ENCODE measurements at regions not wholly inside any gene's neighbourhood (a gene's known extent, or its start where the extent isn't known, plus 50 kb on each side); places are given as distances from the start of the nearest gene placed in this dataset.

- H3K9ac ChIP-seq = no peak overlapping the region
- H3F3A ChIP-seq (replicated peaks; ENCODE audit: insufficient read depth) = no peaks in the 10 kb centered on the region
- no peaks in the 10 kb centered on the region for H3K79me2 ChIP-seq (ENCODE audit: insufficient read depth)
- H3K4me1 ChIP-seq (ENCODE audit: control insufficient read depth in 1 of 2, insufficient read depth in 2 of 2, low read depth in 1 of 2, low read length in 1 of 2) = no peaks in the 10 kb centered on the region
- no peaks in the 10 kb centered on the region for H3K27me3 ChIP-seq (ENCODE audit: insufficient read depth)
- no peak overlapping the region for H3K4me2 ChIP-seq
- no peak for DNase-seq
- no peak overlapping the region for H3K27ac ChIP-seq (ENCODE audit: low read depth in 2 of 2, low read length in 1 of 2)
- no peak overlapping the region for H2AFZ ChIP-seq (ENCODE audit: low read depth)
- no peaks in the 10 kb centered on the region for H3K36me3 ChIP-seq (replicated peaks in 1 of 2; ENCODE audit: control insufficient read depth in 1 of 2, insufficient read depth in 2 of 2, low read length in 1 of 2)
- ChIA-PET POLR2A (no interaction called here), CTCF (interaction anchor here (1.3 to 5.0 kb wide), 4 partner anchors 371 to 719 kb away, joined by 4 to 84 read pairs (median 26); no protein-coding TSS in a partner anchor)
- no peak overlapping the region for H3K4me3 ChIP-seq (ENCODE audit: low read depth in 2 of 2, low read length in 1 of 2)
- H4K20me1 ChIP-seq (ENCODE audit: insufficient read depth) = no peaks in the 10 kb centered on the region
- no peaks in the 10 kb centered on the region for H3K9me3 ChIP-seq
- no peak for TF ChIP-seq JUND (IDR thresholded peaks at IDR 0.05)
- TF ChIP-seq, protein P1, sequence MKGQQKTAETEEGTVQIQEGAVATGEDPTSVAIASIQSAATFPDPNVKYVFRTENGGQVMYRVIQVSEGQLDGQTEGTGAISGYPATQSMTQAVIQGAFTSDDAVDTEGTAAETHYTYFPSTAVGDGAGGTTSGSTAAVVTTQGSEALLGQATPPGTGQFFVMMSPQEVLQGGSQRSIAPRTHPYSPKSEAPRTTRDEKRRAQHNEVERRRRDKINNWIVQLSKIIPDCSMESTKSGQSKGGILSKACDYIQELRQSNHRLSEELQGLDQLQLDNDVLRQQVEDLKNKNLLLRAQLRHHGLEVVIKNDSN (IDR thresholded peaks at IDR 0.05; ENCODE audit: borderline replicate concordance, low read depth) = no peak
- no peak for TF ChIP-seq GABPA (IDR thresholded peaks at IDR 0.05; ENCODE audit: low read depth)
- no peak for TF ChIP-seq REST (IDR thresholded peaks at IDR 0.05; ENCODE audit: low read depth, low read length)
- TF ChIP-seq RXRA (IDR thresholded peaks at IDR 0.05; ENCODE audit: borderline replicate concordance, low read depth) = no peak
- TF ChIP-seq ELF1 (IDR thresholded peaks at IDR 0.05) = no peak
- TF ChIP-seq SMC3 (IDR thresholded peaks at IDR 0.05; ENCODE audit: low read depth, low read length) = no peak
- no peak for TF ChIP-seq FOXJ3 (CRISPR knock-in tag; IDR thresholded peaks at IDR 0.05)
- no peak for TF ChIP-seq YY1 (IDR thresholded peaks at IDR 0.05; ENCODE audit: low read depth)
- TF ChIP-seq MAX (IDR thresholded peaks at IDR 0.05; ENCODE audit: low read depth) = no peak
- no peak for TF ChIP-seq CHD2 (IDR thresholded peaks at IDR 0.05; ENCODE audit: low read length, partially characterized antibody)
- no peak for TF ChIP-seq EP300 (IDR thresholded peaks at IDR 0.05; ENCODE audit: borderline replicate concordance in 1 of 2, low read depth in 1 of 2, low read length in 1 of 2)
- 25% methylated on average over 9 of the region's 10 CpGs for WGBS (ENCODE audit: low lambda C conversion rate)
- H3K9me2 ChIP-seq = no peaks in the 10 kb centered on the region
Observed at GRCh38 chr2:49772299-49772970, 618.1 kb upstream of the FSHR start.

GRCh38 chr2:49770919-49771318 lies 616.6 kb upstream of the FSHR start:
- no peaks in the 10 kb centered on the region for H3K9me2 ChIP-seq
- H2AFZ ChIP-seq (ENCODE audit: low read depth) = no peak overlapping the region
- no peaks in the 10 kb centered on the region for H3K4me1 ChIP-seq (ENCODE audit: control insufficient read depth in 1 of 2, insufficient read depth in 2 of 2, low read depth in 1 of 2, low read length in 1 of 2)
- no peak overlapping the region for H3K9ac ChIP-seq
- WGBS (ENCODE audit: low lambda C conversion rate) = 17% methylated on average over 2 of the region's 4 CpGs
- H3K79me2 ChIP-seq (ENCODE audit: insufficient read depth) = no peaks in the 10 kb centered on the region
- DNase-seq = peak; percentile 35
- no peak overlapping the region for H3K4me2 ChIP-seq
- TF ChIP-seq SMC3 (IDR thresholded peaks at IDR 0.05; ENCODE audit: low read depth, low read length) (peak; percentile 78; the same call in 1 of the 2 replicates), ELF1 (IDR thresholded peaks at IDR 0.05) (no peak), RAD21 (IDR thresholded peaks at IDR 0.05; ENCODE audit: low read length) (peak; percentile 84), TEAD4 (IDR thresholded peaks at IDR 0.05; ENCODE audit: borderline replicate concordance, insufficient read depth) (no peak)
- TF ChIP-seq, protein P2, sequence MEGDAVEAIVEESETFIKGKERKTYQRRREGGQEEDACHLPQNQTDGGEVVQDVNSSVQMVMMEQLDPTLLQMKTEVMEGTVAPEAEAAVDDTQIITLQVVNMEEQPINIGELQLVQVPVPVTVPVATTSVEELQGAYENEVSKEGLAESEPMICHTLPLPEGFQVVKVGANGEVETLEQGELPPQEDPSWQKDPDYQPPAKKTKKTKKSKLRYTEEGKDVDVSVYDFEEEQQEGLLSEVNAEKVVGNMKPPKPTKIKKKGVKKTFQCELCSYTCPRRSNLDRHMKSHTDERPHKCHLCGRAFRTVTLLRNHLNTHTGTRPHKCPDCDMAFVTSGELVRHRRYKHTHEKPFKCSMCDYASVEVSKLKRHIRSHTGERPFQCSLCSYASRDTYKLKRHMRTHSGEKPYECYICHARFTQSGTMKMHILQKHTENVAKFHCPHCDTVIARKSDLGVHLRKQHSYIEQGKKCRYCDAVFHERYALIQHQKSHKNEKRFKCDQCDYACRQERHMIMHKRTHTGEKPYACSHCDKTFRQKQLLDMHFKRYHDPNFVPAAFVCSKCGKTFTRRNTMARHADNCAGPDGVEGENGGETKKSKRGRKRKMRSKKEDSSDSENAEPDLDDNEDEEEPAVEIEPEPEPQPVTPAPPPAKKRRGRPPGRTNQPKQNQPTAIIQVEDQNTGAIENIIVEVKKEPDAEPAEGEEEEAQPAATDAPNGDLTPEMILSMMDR (IDR thresholded peaks at IDR 0.05) = peak; percentile 44
- ChIA-PET CTCF (interaction anchor here (0.6 to 5.0 kb wide), 30 partner anchors 8 to 825 kb away, joined by 3 to 84 read pairs (median 4); no protein-coding TSS in a partner anchor), POLR2A (no interaction called here)
- no peaks in the 10 kb centered on the region for H3K27me3 ChIP-seq (ENCODE audit: insufficient read depth)
- no peaks in the 10 kb centered on the region for H4K20me1 ChIP-seq (ENCODE audit: insufficient read depth)
- H3K4me3 ChIP-seq (ENCODE audit: low read depth in 2 of 2, low read length in 1 of 2) = no peak overlapping the region; a peak in 1 of 4 replicates
- no peaks in the 10 kb centered on the region for H3F3A ChIP-seq (replicated peaks; ENCODE audit: insufficient read depth)
- H3K27ac ChIP-seq (ENCODE audit: low read depth in 2 of 2, low read length in 1 of 2) = no peak overlapping the region
- H3K36me3 ChIP-seq (replicated peaks in 1 of 2; ENCODE audit: control insufficient read depth in 1 of 2, insufficient read depth in 2 of 2, low read length in 1 of 2) = no peaks in the 10 kb centered on the region
- no peaks in the 10 kb centered on the region for H3K9me3 ChIP-seq

Data from SK-N-SH (cell line).